GM19351 (cell line): ENCODE measurements at regions not wholly inside any gene's neighbourhood (a gene's known extent, or its start where the extent isn't known, plus 50 kb on each side); places are given as distances from the start of the nearest gene placed in this dataset.

Source experiments
- ATAC-seq: cut with Tn5 transposase; IDR thresholded peaks from one replicate; pipeline ENCODE4 v1.9.1; 2021; ENCODE audit warnings: mild to moderate bottlenecking, moderate library complexity; ENCODE audit not compliant: unreplicated experiment

- ATAC-seq, result no peak
Measured at GRCh38 chr14:104271391-104271790, 133.0 kb downstream of the KIF26A start.

GRCh38 chr14:104274806-104275205 lies 136.4 kb downstream of the KIF26A start:
- ATAC-seq, result no peak

GRCh38 chr14:104277416-104278213 lies 139.2 kb downstream of the KIF26A start:
- no peak for ATAC-seq

GRCh38 chr14:104278214-104278534 lies 139.8 kb downstream of the KIF26A start:
- ATAC-seq, result no peak

- no peak for ATAC-seq
Measured at GRCh38 chr14:104280085-104280901, 141.9 kb downstream of the KIF26A start.

GRCh38 chr14:104280902-104281767 lies 142.7 kb downstream of the KIF26A start:
- no peak for ATAC-seq

GRCh38 chr14:104281768-104282301 lies 143.4 kb downstream of the KIF26A start:
- no peak for ATAC-seq

GRCh38 chr14:104282332-104283196 lies 144.2 kb downstream of the KIF26A start:
- ATAC-seq, result no peak

GRCh38 chr14:104283197-104284106 lies 145.1 kb downstream of the KIF26A start:
- no peak for ATAC-seq

GRCh38 chr14:104284107-104284592 lies 145.8 kb downstream of the KIF26A start:
- ATAC-seq, result no peak

GRCh38 chr14:104284636-104285507 lies 146.5 kb downstream of the KIF26A start:
- no peak for ATAC-seq

- no peak for ATAC-seq
Measured at GRCh38 chr14:104285508-104285840, 147.1 kb downstream of the KIF26A start.

GRCh38 chr14:104286086-104286485 lies 147.7 kb downstream of the KIF26A start:
- ATAC-seq, result no peak

GRCh38 chr14:104286496-104286895 lies 148.1 kb downstream of the KIF26A start:
- no peak for ATAC-seq

GRCh38 chr14:104287301-104288009 lies 149.1 kb downstream of the KIF26A start:
- no peak for ATAC-seq

- no peak for ATAC-seq
Measured at GRCh38 chr14:104288272-104288671, 149.9 kb downstream of the KIF26A start.

GRCh38 chr14:104289507-104289906 lies 151.1 kb downstream of the KIF26A start:
- ATAC-seq, result no peak
